A673 (cell line): ENCODE measurements at regions not wholly inside any gene's neighbourhood (a gene's known extent, or its start where the extent isn't known, plus 50 kb on each side); places are given as distances from the start of the nearest gene placed in this dataset.

Experiments
- EZH2 ChIP-seq: fragments of 200-600 bp; sonication (generic); IDR thresholded peaks from 2 replicates; pipeline ENCODE4 v1.6.1; 2017; ENCODE audit warnings: borderline replicate concordance, low read depth, mild to moderate bottlenecking, mixed read lengths, antibody characterized with exemption, low read length; ENCODE audit not compliant: poor library complexity, severe bottlenecking
- TF ChIP-seq, protein P1 (sequence below): fragments of 300-800, 200-600 bp; sonication (generic); conservative IDR thresholded peaks from 2 replicates; pipeline ENCODE4 v1.5.1; 2017; ENCODE audit warnings: low read depth, mild to moderate bottlenecking, antibody characterized with exemption, low read length, moderate library complexity, mixed read lengths

DNA sequence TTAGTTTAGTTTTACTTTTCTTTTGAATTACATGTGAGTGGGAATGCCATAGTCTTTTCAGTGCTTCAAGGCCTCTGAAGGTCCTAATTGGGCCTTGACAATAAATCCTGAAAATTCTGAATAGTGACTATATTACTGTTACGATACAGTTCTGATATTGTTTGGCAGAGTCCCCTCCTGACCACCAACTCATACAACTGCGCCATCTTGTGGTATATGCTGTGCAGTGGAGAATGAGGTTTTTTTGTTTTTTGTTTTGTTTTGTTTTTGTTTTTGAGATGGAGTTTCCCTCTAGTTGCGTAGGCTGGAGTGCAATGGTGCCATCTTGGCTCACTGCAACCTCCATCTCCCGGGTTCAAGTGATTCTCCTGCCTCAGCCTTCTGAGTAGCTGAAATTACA, 56.6 kb upstream of the CHRDL1 start:
- TF ChIP-seq, protein P1, sequence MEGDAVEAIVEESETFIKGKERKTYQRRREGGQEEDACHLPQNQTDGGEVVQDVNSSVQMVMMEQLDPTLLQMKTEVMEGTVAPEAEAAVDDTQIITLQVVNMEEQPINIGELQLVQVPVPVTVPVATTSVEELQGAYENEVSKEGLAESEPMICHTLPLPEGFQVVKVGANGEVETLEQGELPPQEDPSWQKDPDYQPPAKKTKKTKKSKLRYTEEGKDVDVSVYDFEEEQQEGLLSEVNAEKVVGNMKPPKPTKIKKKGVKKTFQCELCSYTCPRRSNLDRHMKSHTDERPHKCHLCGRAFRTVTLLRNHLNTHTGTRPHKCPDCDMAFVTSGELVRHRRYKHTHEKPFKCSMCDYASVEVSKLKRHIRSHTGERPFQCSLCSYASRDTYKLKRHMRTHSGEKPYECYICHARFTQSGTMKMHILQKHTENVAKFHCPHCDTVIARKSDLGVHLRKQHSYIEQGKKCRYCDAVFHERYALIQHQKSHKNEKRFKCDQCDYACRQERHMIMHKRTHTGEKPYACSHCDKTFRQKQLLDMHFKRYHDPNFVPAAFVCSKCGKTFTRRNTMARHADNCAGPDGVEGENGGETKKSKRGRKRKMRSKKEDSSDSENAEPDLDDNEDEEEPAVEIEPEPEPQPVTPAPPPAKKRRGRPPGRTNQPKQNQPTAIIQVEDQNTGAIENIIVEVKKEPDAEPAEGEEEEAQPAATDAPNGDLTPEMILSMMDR, result peak; percentile 76
- no peak for TF ChIP-seq EZH2
